CD4-positive, alpha-beta T cell treated with Interleukin-10 for 1 hour (primary cell): ENCODE measurements at regions not wholly inside any gene's neighbourhood (a gene's known extent, or its start where the extent isn't known, plus 50 kb on each side); places are given as distances from the start of the nearest gene placed in this dataset.
A peak's percentile ranks its signal among the peaks of the same experiment; 100 is the strongest.
"Not testable (repeated sequence)": the region's sequence is repeated elsewhere in the genome, so short reads cannot be mapped to it uniquely, and the experiment has no call there.

Experiments
- DNase-seq: peaks from one replicate; pipeline ENCODE4 v3.0.0-alpha.2; 2020

- no peak for DNase-seq
Measured at GRCh38 chr2:234181121-234181520, 130.6 kb downstream of the SPP2 start.

GRCh38 chr2:234179031-234179363 is 128.5 kb downstream of the SPP2 start:
- DNase-seq = no peak

GRCh38 chr2:234178330-234179030 is 128.0 kb downstream of the SPP2 start:
- no peak for DNase-seq

- no peak for DNase-seq
Measured at GRCh38 chr2:234175649-234176048, 125.1 kb downstream of the SPP2 start.

- DNase-seq = no peak
Measured at GRCh38 chr2:234174742-234175141, 124.2 kb downstream of the SPP2 start.

- DNase-seq = no peak
Measured at GRCh38 chr2:234172532-234172931, 122.0 kb downstream of the SPP2 start.

- DNase-seq = no peak
Measured at GRCh38 chr2:234172066-234172465, 121.6 kb downstream of the SPP2 start.

- no peak for DNase-seq
Measured at GRCh38 chr2:234171666-234172065, 121.2 kb downstream of the SPP2 start.

- no peak for DNase-seq
Measured at GRCh38 chr2:234169674-234170073, 119.2 kb downstream of the SPP2 start.

- DNase-seq = not testable (repeated sequence)
Measured at GRCh38 chr2:234168605-234169570, 118.4 kb downstream of the SPP2 start.

GRCh38 chr2:234166531-234166930 is 116.0 kb downstream of the SPP2 start:
- DNase-seq = no peak

GRCh38 chr2:234165421-234165820 is 114.9 kb downstream of the SPP2 start:
- no peak for DNase-seq

GRCh38 chr2:234164493-234165413 is 114.3 kb downstream of the SPP2 start:
- DNase-seq = peak; percentile 59

- no peak for DNase-seq
Measured at GRCh38 chr2:234163510-234164045, 113.1 kb downstream of the SPP2 start.

- DNase-seq = no peak
Measured at GRCh38 chr2:234162861-234163260, 112.4 kb downstream of the SPP2 start.

- DNase-seq = no peak
Measured at GRCh38 chr2:234161932-234162331, 111.4 kb downstream of the SPP2 start.

GRCh38 chr2:234158812-234159211 is 108.3 kb downstream of the SPP2 start:
- DNase-seq = no peak

GRCh38 chr2:234157817-234158588 is 107.5 kb downstream of the SPP2 start:
- no peak for DNase-seq

GRCh38 chr2:234156326-234156725 is 105.8 kb downstream of the SPP2 start:
- no peak for DNase-seq

- not testable (repeated sequence) for DNase-seq
Measured at GRCh38 chr2:234152835-234153234, 102.3 kb downstream of the SPP2 start.

- DNase-seq = peak; percentile 72
Measured at GRCh38 chr2:234147335-234147861, 96.9 kb downstream of the SPP2 start.
